NCI-H146 treated with DMSO at 0.1 percent for 48 hours (cell line): ENCODE measurements at regions not wholly inside any gene's neighbourhood (a gene's known extent, or its start where the extent isn't known, plus 50 kb on each side); places are given as distances from the start of the nearest gene placed in this dataset.

Source experiments
- DNase-seq: peaks from one replicate; lab custom pipeline; 2025; ENCODE audit not compliant: unreplicated experiment; lab: John Stamatoyannopoulos, UW

GRCh38 chr15:69962561-69962960 lies 135.2 kb downstream of the TLE3 start:
- no peak for DNase-seq

GRCh38 chr15:69963385-69963784 lies 134.3 kb downstream of the TLE3 start:
- no peak for DNase-seq

- no peak for DNase-seq
Measured at GRCh38 chr15:69971771-69972170, 125.9 kb downstream of the TLE3 start.

- no peak for DNase-seq
Measured at GRCh38 chr15:69972436-69972835, 125.3 kb downstream of the TLE3 start.

GRCh38 chr15:69973102-69973714 lies 124.5 kb downstream of the TLE3 start:
- DNase-seq, result no peak

GRCh38 chr15:69973880-69974279 lies 123.8 kb downstream of the TLE3 start:
- no peak for DNase-seq

GRCh38 chr15:69974321-69974720 lies 123.4 kb downstream of the TLE3 start:
- DNase-seq, result no peak

- no peak for DNase-seq
Measured at GRCh38 chr15:69976366-69976994, 121.2 kb downstream of the TLE3 start.

GRCh38 chr15:69978603-69979002 lies 119.1 kb downstream of the TLE3 start:
- DNase-seq, result no peak

- no peak for DNase-seq
Measured at GRCh38 chr15:69979262-69979661, 118.5 kb downstream of the TLE3 start.

GRCh38 chr15:69979783-69980182 lies 117.9 kb downstream of the TLE3 start:
- no peak for DNase-seq

GRCh38 chr15:69980341-69981059 lies 117.2 kb downstream of the TLE3 start:
- DNase-seq, result no peak

GRCh38 chr15:69982037-69982436 lies 115.7 kb downstream of the TLE3 start:
- DNase-seq, result no peak

- no peak for DNase-seq
Measured at GRCh38 chr15:69983696-69984265, 113.9 kb downstream of the TLE3 start.

- no peak for DNase-seq
Measured at GRCh38 chr15:69987492-69988489, 109.9 kb downstream of the TLE3 start.

GRCh38 chr15:69988541-69989225 lies 109.0 kb downstream of the TLE3 start:
- DNase-seq, result no peak

GRCh38 chr15:69990566-69991421 lies 106.9 kb downstream of the TLE3 start:
- DNase-seq, result no peak

- no peak for DNase-seq
Measured at GRCh38 chr15:69991551-69991980, 106.2 kb downstream of the TLE3 start.

GRCh38 chr15:69992348-69992747 lies 105.4 kb downstream of the TLE3 start:
- no peak for DNase-seq
